DOHH2 (cell line): ENCODE measurements at regions not wholly inside any gene's neighbourhood (a gene's known extent, or its start where the extent isn't known, plus 50 kb on each side); places are given as distances from the start of the nearest gene placed in this dataset.

Experiments
- EZH2phosphoT487 ChIP-seq: fragments of 200-600 bp; sonication (generic); IDR thresholded peaks from 2 replicates; pipeline ENCODE4 v1.6.1; 2017; ENCODE audit warnings: borderline replicate concordance, mild to moderate bottlenecking, antibody characterized with exemption, low read length, moderate library complexity, mixed read lengths
- TF ChIP-seq, protein P1 (sequence below): fragments of 200-600 bp; sonication (generic); IDR thresholded peaks from one replicate; pipeline ENCODE4 v1.5.1; 2014; ENCODE audit warnings: antibody characterized with exemption, mild to moderate bottlenecking, low read depth, low read length; ENCODE audit not compliant: poor library complexity, severe bottlenecking

DNA sequence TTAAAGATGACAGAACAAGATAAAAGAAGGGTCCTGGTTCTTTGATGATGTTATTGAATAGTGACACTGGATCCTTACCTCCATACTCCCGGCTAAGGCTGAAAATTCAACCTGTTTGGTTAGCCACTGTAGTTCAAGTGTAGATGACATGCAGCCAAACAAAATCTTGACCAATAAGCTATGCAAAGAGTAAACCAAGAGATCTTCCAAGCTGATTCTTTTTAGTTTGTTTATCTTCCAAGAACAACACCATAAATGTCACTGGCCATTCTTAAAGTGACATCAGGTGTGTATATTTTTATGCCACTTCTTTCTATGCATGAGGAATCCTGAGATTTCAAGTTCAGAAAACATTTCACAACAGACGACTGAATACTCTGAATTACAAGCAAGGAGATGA is 141.5 kb upstream of the FST start:
- TF ChIP-seq EZH2phosphoT487, result no peak
- TF ChIP-seq, protein P1, sequence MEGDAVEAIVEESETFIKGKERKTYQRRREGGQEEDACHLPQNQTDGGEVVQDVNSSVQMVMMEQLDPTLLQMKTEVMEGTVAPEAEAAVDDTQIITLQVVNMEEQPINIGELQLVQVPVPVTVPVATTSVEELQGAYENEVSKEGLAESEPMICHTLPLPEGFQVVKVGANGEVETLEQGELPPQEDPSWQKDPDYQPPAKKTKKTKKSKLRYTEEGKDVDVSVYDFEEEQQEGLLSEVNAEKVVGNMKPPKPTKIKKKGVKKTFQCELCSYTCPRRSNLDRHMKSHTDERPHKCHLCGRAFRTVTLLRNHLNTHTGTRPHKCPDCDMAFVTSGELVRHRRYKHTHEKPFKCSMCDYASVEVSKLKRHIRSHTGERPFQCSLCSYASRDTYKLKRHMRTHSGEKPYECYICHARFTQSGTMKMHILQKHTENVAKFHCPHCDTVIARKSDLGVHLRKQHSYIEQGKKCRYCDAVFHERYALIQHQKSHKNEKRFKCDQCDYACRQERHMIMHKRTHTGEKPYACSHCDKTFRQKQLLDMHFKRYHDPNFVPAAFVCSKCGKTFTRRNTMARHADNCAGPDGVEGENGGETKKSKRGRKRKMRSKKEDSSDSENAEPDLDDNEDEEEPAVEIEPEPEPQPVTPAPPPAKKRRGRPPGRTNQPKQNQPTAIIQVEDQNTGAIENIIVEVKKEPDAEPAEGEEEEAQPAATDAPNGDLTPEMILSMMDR, result no peak
